Stimulated activated CD8-positive, alpha-beta memory T cell treated with anti-CD3 and anti-CD28 coated beads, Interleukin-12 subunit alpha, Interleukin-12 subunit beta, amount 100 ng/mL, for 1 hour (primary cell): ENCODE measurements at regions not wholly inside any gene's neighbourhood (a gene's known extent, or its start where the extent isn't known, plus 50 kb on each side); places are given as distances from the start of the nearest gene placed in this dataset.

ENCODE experiments used
- DNase-seq: peaks from one replicate; pipeline ENCODE4 v3.0.0-alpha.2; 2020; ENCODE audit warnings: low read depth

DNA sequence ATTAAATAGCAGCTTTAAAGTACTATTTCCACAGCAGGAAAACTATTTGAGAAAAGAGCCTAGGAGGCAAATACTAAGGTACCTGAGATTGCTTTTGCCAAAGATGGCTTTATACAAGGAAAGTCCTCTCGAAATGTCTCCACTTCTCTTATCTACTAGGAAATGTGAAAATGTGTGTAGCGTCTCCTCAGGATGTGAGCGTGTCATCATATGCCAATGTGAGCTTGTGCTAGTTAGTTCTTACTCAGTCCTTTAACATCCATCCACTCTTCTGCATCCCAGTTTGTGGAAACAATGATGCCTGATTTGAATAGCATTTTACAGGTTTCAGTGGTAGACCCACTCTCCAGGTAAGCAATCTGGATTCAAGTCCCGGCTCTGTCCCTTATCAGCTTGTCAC lies 421.0 kb downstream of the DYNC2H1 start:
- DNase-seq, result no peak

DNA sequence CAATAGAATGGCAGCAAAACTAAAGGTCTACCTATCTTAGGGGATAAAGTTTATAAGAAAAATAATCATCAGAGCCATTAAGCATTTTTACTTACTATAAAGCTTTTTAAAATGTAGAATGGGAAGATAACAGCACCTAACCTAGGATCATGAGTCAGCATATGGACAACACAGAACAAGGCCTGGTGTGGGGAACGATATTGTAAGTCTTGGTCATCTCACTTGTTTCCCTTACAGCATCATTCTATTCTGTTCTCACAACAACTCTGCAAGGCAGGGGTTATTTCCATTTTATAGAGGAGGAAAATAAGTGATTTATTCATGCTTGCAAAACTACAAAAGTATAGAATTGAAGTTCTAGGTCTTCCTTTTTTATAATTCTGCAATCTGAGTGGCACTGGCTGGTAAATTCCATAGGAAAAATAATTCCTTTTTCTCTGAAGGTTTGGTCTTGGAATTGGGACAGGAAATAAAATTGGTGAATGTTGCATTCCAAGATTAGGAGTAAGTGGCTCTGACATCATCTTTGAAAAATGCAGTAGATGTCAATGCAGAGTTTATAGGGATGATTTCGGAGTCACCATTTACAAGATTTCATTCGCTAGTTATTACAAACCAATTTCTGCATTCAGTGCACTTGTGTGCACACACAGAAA lies 423.0 kb downstream of the DYNC2H1 start:
- no peak for DNase-seq

DNA sequence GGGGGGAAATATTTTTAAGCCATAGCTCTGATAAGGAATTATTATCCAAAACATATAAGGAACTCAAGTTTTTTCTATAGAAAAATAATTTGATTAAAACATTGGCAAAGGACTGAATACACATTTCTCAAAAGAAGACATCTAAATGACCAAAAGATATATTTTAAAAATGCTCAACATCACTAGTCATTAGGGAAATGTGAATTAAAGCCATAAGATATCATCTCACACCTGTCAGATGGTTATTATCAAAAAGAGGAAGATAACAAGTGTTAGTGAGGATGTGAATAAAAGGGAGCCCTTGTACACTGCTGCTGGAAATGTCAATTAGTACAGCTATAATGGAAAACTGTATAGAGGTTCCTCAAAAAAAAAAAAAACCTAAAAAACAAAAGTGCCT lies 425.0 kb downstream of the DYNC2H1 start:
- DNase-seq, result no peak

DNA sequence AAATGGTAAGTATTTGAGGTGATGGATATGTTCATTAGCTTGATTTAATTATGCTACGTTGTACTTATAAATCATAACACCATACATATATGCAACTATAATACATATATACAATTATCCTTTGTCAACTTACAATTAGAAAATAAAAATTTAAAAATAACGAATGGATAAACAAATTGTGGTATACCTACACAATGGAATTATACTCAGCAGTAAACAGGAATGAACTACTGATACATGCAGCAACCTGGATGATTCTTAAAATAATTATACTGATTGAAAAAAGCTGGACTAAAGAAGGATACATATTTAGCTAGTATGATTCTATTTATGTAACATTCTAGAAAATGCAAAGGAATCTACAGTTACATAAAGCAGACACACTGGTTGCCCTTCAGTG lies 425.7 kb downstream of the DYNC2H1 start:
- no peak for DNase-seq

DNA sequence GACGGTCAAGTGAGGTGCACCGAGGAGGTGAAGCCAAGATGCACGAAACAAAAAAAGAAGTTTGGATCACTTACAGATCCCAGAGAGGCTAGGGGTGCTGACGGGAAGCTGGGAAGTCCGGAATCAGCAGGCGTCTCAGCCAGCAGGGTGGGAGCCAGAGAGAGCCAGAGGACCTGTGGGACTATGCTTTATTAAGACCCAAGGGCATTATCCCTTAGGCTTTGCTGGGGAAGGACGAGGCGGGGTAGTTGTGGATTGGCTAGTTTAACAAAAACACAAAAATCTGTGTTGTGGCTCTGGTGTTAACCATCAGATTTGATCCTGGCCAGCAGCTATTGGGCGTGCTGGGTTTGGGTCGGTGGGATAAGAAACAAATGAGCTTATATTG lies 427.1 kb downstream of the DYNC2H1 start:
- DNase-seq, result no peak

DNA sequence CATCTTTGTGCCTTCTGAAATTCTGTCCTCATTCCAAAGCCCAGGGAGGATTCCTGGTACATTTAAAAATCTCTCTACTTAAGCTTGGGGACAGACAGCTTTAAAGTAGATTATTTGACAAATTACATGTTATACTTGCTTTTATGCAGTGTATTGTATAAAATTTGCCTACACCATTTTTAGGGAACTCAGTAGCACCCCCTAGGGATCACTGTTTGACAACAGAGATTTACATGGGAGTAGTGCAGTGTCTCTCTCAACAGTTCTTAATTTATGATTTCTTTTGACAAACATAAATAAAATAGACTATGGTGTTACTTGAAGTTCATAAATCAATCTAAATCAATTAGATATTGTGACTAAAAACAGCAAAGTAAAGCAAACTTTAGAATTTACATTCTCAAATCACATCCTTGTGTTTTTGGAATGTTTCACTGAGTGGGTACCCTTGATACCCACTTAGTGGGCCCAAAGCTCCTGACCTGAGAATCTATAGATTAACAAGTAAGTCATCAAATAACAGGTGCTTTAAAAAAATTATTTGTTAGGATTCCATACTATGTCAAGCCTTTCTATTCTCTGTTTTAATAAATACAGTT lies 428.8 kb downstream of the DYNC2H1 start:
- no peak for DNase-seq

DNA sequence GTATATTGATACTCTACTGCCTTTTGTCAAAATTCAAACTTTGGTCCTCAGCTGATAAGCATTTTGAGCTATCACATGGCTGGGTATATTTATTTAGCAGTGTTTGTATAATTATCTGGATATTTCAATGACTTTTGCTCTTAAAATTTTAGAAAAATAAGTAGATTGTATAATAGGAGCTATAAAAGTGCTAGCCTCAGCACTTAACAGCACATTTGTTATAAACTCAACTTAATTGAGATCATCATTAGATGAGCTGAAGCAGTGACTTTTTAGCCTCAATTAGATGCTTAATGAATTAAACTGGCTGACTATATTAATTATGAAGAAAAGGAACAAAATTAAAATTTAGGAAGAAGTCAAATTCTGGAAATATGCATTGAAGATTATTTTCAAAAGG lies 429.9 kb downstream of the DYNC2H1 start:
- no peak for DNase-seq

DNA sequence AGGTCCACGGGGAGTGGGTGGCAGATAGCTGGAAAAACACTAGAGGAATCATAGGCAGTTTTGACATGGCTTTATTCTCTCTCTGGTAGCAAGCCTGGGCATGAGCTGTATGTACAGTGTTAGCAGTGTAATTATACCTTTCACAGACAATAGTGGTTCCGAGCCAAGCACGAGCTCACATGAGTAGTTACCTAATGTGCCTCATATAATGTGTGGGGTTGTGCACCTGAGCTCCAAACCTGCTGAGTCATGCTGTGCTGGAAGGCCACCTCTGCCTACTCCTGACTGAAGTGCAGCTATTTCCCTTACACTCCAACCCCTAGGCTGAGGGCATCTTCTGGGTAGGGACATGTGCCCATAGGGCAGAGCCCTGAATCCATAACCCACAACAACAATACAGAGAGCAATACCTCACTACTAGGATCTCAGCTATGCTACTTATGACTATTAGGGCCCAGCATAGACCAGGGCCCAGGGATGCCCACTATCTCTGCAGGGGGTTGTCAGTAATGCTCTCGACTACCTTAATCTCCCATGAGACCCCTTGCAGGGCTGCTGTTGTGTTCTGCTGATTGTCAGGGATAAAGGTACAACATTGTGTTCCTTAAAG lies 432.1 kb downstream of the DYNC2H1 start:
- no peak for DNase-seq

DNA sequence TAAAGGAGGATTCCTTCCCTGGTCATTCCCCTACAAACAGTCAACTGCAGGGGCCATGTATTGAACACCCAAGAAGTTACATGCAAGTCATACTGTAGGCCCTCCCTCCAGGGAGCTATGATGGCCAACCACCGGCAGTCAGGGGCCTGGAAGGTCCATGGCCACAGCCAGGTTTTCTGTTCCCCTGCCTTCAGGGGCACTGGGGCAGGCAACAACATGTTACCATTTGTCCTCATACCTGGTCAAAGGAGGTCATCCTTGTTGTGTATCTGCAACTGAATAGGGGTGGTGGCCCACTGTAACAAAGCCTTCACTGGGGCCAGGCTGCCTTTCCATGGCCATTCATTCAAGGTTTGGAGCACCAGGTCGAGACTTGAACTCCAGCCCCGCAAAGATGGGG lies 433.6 kb downstream of the DYNC2H1 start:
- no peak for DNase-seq

DNA sequence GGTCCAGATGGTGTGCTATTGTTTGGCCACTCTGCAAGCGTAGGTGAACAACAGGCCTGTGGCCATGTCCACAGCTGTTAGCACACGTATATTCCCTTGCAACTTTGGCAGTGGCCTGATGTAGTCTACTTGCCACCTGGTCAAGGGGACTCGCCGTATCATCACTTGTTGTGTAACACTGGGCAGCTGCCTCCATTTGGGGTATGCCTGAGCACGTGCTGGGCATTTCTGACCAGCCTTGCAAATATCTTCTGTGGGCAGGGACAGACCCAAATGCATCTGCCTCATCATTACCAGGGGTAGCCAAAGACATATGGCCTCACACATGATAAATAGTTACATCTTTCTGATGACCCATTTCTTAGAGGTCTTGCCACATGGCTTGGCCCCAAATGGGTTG lies 434.2 kb downstream of the DYNC2H1 start:
- DNase-seq, result no peak

DNA sequence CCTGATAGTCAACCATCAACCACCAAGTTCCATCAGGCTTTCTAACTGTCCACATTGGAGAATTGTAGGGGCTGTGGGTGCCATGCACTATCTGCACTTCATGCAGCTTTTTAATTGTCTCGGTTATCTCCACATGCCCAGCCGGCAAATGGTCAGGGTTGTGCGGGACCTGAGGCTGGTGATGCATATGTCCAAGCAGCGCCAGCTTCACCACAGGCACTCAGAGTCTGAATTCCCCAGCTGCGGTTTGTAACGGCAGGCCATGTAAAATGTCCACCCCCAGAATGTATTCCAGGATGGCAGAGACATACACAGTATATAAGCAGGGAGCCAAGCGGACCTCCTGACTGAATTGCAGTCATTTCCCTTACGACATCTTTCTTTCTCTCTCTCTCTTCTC lies 435.6 kb downstream of the DYNC2H1 start:
- no peak for DNase-seq

DNA sequence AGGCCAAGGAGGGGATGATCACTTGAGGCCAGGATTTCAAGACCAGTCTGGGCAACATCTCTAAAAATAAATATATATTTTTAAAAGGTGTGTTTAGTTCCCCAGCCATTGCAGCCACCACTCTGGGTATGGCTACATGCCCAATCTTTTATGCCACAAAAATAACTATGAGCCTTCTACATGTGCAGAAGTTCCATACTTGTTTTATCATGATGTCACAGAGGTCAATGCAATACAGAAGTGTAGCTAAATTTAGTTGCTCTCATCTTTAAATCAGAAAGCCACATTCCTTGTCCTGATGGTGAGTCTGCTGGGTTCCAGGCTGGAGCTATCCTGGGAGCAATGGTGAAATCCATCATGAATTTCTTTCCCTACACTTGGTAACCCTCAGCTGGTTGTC lies 436.3 kb downstream of the DYNC2H1 start:
- no peak for DNase-seq

DNA sequence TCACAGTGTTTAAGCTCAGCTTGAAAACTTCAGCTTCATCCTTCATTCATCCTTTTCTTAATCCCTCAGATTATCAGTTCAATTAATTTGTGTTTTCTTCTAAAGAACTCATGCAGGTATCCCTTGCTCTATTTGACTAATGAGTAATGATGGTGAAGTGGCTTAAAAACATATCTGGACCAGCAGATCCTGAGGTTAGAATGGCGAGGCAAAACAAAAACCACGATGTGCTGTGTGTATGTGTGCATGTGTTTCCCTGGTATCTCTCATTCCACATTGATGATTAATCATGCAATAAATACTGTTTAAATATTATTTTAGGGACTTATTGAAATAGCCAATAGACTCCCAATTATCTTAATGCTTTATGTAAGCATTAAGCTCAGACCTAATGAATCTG lies 437.0 kb downstream of the DYNC2H1 start:
- DNase-seq, result no peak

DNA sequence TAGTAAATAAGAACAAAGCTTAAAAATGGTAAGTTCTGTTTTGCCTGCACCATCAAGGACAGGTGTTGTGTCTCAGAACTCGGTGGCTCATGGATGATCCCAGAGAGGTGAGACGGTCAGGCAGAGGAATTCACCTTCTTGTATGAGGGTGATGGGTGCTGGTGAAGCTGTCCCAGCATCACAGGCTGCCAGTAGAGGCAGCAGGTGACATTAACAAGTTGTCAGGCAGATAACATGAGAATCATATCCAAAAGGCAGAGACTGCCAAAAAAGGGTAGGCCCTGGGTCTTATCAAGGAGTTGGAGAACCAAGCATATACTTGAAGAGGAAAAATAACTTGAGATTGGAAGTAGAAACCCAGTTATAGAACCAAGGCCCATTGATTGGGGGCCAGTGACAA lies 437.8 kb downstream of the DYNC2H1 start:
- DNase-seq, result no peak

DNA sequence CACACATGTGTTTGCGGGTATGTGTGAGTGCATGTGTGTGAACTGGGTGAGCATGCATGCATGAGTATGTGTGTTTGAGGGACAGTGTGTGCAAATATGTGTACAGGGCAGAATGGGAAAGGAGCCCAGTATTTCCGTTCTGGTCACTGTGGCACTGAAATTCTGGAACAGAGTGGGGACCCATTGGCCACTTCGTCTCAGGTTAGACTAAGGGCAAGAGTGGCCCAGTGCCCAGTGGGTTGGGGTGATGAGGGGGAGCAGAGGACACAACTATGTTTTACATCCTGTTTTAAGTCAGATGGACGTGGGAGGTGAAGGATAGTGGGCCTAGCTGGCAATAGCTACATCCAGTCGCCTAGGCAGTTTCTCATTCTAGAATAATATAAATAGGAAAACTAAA lies 438.5 kb downstream of the DYNC2H1 start:
- DNase-seq, result no peak

DNA sequence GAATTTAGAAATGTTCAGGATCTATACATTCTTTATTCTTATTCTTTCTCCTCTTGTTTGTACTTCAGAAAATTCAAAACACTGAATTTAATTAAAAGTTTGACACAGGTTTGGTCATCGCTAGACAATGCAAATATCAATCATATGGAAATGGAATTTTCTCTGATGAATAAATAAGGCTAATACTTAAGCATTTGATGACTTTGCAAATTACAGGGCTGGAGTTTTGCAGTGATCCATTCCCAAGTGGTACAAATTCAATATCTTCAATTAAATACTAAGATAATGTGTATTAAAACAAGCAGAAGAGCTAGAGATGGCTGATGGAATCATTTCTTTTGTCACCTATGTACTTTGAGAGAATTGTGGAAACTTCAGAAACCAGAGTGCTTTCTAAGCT lies 439.6 kb downstream of the DYNC2H1 start:
- no peak for DNase-seq

DNA sequence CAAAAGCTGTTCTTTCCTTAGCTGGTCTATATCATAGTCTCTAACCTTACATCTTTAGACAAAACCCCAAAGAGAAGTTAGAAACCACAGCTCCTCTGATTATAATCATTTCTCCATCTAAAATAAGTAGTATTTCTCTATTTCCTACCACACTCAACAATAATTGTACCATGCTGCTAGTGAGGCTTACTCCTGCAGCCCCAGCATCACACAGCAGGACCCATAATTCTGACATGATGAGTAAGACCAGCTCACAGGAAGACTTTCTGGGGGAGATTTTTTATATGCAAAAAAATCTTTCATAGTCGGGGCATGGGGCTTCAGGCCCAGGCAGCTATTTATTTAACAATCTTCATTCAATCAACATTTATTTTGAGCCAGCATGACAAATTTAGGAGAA lies 441.6 kb downstream of the DYNC2H1 start:
- no peak for DNase-seq

DNA sequence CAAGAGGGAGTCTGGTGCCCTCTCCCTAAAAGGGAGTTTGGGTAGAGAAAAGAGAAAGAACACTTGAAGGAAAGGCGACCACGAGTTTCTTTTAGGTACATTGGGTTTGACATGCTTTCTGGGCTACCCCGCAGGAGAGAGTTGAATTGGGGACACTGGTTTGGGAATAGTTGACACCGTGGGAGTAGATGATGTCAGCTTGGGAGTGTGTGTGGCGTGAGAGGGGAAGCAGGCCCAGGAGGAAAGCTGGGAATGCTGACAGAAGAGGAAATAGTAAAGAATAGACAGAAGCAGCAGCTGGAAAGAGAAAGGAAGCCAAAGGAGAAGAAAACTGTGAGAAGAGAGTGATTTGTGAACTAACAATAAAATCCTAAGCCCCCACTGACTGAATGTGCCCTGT lies 442.9 kb downstream of the DYNC2H1 start:
- no peak for DNase-seq

DNA sequence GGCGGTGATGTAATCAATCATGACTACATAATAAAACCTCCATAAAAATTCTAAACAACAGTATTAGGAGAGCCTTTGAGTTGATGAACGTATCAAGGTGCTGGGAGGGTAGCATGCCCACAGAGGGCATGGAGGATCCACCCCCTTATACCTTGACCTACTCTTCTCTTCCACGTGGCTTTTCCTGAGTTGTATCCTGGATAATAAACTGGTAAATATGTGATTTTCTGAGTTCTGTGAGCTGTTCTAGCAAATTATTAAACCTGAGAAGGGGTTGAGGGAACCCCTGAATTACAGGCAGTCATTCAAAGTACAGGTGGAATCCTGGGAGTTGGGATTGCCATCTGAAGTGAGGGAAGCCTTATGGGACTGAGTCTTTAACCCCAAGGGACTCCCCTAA lies 446.9 kb downstream of the DYNC2H1 start:
- DNase-seq, result no peak

DNA sequence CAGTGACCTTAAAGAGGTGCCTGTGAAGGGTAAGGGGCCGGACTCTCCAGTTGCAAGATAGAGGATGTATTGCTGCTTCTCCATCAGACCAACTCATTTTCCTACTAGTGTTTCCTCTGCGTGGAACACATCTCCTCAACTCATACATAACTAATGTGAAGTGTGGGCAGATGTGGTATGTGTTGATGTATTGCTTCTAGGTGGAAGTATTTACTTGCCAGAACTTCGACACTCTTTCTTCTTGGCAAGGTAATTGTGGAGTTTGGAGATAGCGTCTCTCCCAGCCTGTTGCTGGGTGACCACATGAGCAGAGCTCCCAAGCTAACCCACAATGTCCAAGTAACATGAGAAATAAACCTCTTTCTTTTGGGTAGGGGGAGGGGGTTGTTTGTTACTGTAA lies 456.9 kb downstream of the DYNC2H1 start:
- DNase-seq, result no peak

DNA sequence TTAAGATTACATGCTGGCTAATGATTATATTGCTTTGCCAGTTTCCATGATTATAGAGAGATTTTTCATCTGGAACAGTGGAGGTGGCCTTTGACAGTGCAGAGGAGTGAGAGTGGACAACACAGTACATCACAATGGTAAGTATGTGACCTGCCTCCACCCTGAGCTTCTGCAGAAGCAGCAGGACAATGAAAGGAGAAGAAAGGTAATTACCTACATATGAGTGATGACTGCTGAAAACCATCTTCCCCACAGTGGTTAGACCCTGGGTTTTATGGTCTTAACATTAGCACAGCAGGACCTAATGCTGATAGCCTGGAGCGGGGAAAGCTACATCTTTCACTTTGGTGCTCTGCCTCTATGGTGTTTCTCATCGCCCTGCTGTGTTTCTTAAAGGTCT lies 454.7 kb upstream of the DDI1 start:
- no peak for DNase-seq

DNA sequence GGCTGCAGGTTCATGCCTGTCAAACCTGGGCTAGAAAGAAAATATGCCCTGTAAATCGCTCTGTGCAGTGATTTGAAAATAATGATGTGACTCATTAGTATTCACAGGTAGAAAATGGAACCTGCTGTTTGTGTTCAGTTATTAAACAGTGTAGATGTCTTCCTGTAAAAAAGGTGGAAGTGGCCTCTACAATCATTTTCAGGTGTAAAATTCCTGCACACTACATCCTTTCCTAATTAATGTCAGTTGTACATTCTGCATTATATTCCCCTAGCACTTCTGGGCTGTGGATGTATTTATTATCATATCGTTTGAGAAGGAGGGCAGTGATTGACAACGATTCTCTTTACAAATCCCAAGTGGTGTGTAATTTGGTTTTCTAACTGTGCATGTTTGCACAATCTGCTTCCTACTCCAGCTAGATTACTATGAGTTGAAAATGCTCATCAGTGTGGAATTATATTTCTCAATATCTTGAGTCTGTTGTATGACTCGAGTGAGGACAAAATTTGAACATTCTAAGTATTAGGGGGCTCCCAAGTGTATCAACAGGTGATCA lies 454.0 kb upstream of the DDI1 start:
- no peak for DNase-seq

DNA sequence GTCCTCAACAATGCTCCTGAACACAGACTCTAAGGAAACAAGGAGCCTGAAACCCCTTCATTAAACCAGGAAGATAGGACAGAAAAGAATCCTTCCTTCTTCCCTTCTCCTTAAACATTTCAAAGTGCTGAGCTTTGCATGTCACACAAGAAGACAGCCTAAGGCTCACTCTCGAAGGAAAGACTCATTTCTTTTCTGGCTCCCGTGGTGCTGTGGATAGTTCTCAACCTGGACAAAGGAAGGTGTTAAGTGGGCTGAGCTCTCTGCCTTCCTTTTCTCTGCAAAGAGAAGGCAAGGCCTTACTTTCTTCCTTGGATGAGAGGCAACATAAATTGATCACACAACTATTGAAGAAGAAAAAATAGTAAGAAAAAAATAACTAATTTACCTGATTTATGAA lies 452.4 kb upstream of the DDI1 start:
- DNase-seq, result no peak

DNA sequence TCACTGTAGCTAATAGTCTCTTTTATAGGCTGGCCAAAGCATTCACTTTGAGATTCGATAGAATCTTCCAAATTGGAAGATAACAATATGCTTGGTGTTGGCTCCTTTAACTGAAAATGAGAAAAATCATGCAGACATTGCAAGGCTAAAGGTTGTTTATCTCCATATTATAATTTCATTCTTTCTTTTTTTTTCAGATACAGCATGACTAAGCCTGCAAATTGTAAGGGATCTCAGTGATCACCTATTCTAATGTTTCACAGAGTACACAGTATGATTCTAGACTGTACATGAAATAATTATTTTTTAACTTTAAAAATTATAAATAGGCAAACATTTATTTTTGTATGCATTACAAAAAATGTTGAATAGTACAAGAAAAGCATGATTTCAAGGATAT lies 451.7 kb upstream of the DDI1 start:
- DNase-seq, result no peak
